ENCODE measurements at regions not wholly inside any gene's neighbourhood (a gene's known extent, or its start where the extent isn't known, plus 50 kb on each side); places are given as distances from the start of the nearest gene placed in this dataset.
"Not testable (repeated sequence)": the region's sequence is repeated elsewhere in the genome, so short reads cannot be mapped to it uniquely, and the experiment has no call there.

DNA sequence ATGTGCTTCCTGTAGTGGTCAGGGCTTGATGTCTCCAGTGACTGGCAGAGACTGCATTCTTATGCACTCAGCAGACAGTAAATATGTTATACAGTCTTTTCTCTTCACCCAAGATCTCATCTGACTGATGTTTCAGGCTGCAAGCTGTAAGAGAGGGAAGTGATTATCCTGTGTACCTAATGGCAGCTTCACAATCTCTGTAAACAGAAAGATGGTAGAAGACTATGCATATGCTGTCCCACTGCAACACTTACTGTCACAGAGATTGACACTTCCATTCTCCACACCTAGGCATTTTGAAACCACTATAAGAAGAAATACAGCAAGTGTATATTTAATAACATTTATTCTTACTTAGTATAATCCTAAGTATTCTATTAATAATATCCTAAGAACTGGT lies 97.6 kb upstream of the ANXA1 start:
- no peaks in the 10 kb centered on the region for H3K4me1 ChIP-seq (ENCODE audit: insufficient read depth, insufficient read length)

DNA sequence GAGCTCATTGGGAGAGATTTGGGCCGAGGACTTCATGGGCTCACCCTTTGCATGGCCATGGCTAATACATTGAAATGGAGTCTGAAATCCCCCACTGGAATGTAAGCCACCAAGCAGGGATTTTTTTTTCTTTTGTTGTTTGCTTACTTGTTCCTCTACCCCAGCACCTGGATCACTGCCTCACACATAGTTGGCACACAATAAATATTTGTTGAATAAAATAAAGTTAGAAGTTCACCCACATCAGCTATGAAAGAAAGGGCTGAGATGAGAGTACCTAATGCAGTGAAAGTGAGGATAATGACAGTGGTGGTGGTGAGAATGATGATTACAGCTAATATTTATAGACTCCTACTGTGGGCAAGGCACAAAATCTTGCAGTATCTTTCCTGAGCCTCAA lies 98.1 kb upstream of the ANXA1 start:
- no peak overlapping the region for H3K9ac ChIP-seq (ENCODE audit: insufficient read length, low read depth)
- H3K9me3 ChIP-seq (ENCODE audit: insufficient read depth, low read length) = no peaks in the 10 kb centered on the region
- H3K27me3 ChIP-seq (ENCODE audit: insufficient read depth, insufficient read length) = no peaks in the 10 kb centered on the region
- H3K4me3 ChIP-seq (ENCODE audit: insufficient read length, low read depth) = no peak overlapping the region
- TF ChIP-seq SUZ12 (IDR thresholded peaks at IDR 0.05; ENCODE audit: extremely low read depth, insufficient read depth, insufficient read length) (no peak), ZNF274 (IDR thresholded peaks at IDR 0.05; ENCODE audit: low read depth, low read length) (no peak), YY1 (IDR thresholded peaks at IDR 0.05; ENCODE audit: insufficient read depth, insufficient read length) (no peak)
- no peak for DNase-seq (ENCODE audit: low read depth, low spot score)
- no peaks in the 10 kb centered on the region for H3K4me1 ChIP-seq (ENCODE audit: insufficient read depth, insufficient read length)
- no peaks in the 10 kb centered on the region for H3K36me3 ChIP-seq (ENCODE audit: insufficient read depth, insufficient read length, low read length)

More for the DNA sequence above, 97.6 kb upstream of the ANXA1 start:
- H3K9me3 ChIP-seq (ENCODE audit: insufficient read depth, low read length) = no peaks in the 10 kb centered on the region
- no peaks in the 10 kb centered on the region for H3K36me3 ChIP-seq (ENCODE audit: insufficient read depth, insufficient read length, low read length)
- no peak for DNase-seq (ENCODE audit: low read depth, low spot score)
- H3K9ac ChIP-seq (ENCODE audit: insufficient read length, low read depth) = no peak overlapping the region
- H3K4me3 ChIP-seq (ENCODE audit: insufficient read length, low read depth) = no peak overlapping the region
- H3K27me3 ChIP-seq (ENCODE audit: insufficient read depth, insufficient read length) = no peaks in the 10 kb centered on the region
- no peak for TF ChIP-seq ZNF274 (IDR thresholded peaks at IDR 0.05; ENCODE audit: low read depth, low read length)
- no peak for TF ChIP-seq YY1 (IDR thresholded peaks at IDR 0.05; ENCODE audit: insufficient read depth, insufficient read length)
- TF ChIP-seq SUZ12 (IDR thresholded peaks at IDR 0.05; ENCODE audit: extremely low read depth, insufficient read depth, insufficient read length) = no peak

DNA sequence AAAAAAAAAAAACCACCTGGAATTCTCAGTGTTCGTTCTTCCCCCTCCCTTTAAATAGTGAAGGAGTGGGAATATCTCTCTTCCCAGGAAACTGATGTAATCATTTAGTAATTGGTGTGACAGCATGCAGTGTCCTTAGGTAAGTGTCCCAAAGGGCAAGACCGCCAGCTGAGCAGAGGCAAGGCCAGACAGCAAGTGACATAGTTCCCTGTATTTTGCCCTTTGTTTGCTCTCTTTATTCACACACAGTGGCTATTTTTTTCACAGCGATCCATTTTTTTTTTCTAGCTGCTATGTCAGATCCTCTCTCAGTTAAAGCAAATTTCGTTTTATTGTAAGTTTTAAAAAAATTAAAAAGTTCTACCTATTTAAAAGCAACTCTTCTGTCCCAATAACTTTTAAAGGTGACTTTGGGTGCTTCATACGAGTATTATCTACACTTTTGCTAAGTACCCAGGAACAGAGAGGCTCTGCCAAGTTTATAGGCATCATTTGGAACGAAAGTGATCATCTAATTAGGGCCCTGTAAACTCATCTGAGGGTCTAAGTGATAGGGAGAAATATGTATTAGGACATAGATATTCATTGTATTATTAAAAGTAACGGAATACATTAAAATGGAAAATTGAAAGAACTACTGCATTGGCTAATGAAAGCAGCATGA lies 98.2 kb upstream of the ALDH1A1 start:
- Histone ChIP-seq H3K27me3 (ENCODE audit: insufficient read depth, insufficient read length) (no peaks in the 10 kb centered on the region), H3K9ac (ENCODE audit: insufficient read length, low read depth) (no peak overlapping the region), H3K4me1 (ENCODE audit: insufficient read depth, insufficient read length) (no peaks in the 10 kb centered on the region), H3K9me3 (ENCODE audit: insufficient read depth, low read length) (no peaks in the 10 kb centered on the region), H3K4me3 (ENCODE audit: insufficient read length, low read depth) (no peak overlapping the region), H3K36me3 (ENCODE audit: insufficient read depth, insufficient read length, low read length) (no peaks in the 10 kb centered on the region)
- TF ChIP-seq YY1 (IDR thresholded peaks at IDR 0.05; ENCODE audit: insufficient read depth, insufficient read length) = no peak
- TF ChIP-seq ZNF274 (IDR thresholded peaks at IDR 0.05; ENCODE audit: low read depth, low read length) = no peak
- no peak for DNase-seq (ENCODE audit: low read depth, low spot score)

DNA sequence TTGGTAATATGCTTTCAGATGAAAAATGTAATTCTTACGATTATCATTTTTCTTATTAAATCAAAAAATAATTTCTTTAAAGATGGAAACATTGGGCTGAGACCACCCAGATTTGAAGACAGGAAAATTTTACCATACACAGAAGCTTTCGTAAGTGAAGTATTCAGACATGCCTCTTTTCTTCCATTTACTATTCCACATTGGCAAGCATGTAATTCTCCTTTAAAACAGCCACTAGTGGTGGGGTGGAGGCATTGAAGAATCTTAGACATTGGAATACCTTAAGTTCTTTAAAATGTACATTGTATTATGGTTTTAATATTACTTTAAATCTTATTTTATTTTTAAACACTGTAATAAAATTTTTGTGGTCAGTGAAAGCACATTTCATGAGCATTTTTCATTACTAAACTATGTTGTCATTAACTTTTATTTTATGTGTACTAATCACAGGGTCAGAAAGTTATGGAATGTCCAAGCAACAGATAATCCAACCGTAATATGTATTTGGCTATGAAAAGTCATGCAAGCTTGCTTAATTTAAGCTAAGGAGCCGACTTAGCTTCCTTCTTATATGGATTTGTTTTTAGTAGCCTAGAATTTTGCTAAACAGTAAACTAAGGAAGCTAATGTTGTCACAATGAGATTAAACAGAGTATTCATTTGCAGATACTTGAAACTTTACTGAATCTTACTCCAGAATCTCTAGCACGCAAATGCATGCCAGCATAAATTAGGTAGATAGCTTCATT lies 97.4 kb upstream of the ALDH1A1 start:
- no peaks in the 10 kb centered on the region for H3K36me3 ChIP-seq (ENCODE audit: insufficient read depth, insufficient read length, low read length)
- no peak overlapping the region for H3K4me3 ChIP-seq (ENCODE audit: insufficient read length, low read depth)
- H3K9me3 ChIP-seq (ENCODE audit: insufficient read depth, low read length) = no peaks in the 10 kb centered on the region
- no peaks in the 10 kb centered on the region for H3K27me3 ChIP-seq (ENCODE audit: insufficient read depth, insufficient read length)
- no peak for TF ChIP-seq ZNF274 (IDR thresholded peaks at IDR 0.05; ENCODE audit: low read depth, low read length)
- no peak for TF ChIP-seq YY1 (IDR thresholded peaks at IDR 0.05; ENCODE audit: insufficient read depth, insufficient read length)
- no peak for TF ChIP-seq SUZ12 (IDR thresholded peaks at IDR 0.05; ENCODE audit: extremely low read depth, insufficient read depth, insufficient read length)
- no peak overlapping the region for H3K9ac ChIP-seq (ENCODE audit: insufficient read length, low read depth)
- DNase-seq (ENCODE audit: low read depth, low spot score) = no peak
- H3K4me1 ChIP-seq (ENCODE audit: insufficient read depth, insufficient read length) = no peaks in the 10 kb centered on the region

DNA sequence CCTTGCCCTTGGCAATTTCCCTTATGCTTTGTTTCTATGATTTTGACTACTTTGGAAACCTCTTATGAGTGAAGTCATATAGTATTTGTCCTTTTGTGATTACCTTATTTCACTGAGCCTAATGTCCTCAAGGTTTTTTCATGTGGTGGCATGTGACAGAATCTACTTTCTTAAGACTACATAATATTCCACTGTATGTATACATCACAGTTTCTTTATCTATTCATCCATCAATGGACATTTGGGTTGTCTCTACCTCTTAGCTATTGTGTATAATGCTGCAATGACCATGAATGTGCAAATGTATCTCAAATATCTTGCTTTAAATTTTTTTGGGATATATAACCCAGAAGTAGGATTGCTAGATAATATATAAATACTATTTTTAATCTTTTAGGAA lies 96.4 kb upstream of the ALDH1A1 start:
- Histone ChIP-seq H3K9ac (ENCODE audit: insufficient read length, low read depth) (no peak overlapping the region), H3K27me3 (ENCODE audit: insufficient read depth, insufficient read length) (no peaks in the 10 kb centered on the region), H3K4me3 (ENCODE audit: insufficient read length, low read depth) (no peak overlapping the region), H3K36me3 (ENCODE audit: insufficient read depth, insufficient read length, low read length) (no peaks in the 10 kb centered on the region), H3K9me3 (ENCODE audit: insufficient read depth, low read length) (no peaks in the 10 kb centered on the region), H3K4me1 (ENCODE audit: insufficient read depth, insufficient read length) (no peaks in the 10 kb centered on the region)
- TF ChIP-seq YY1 (IDR thresholded peaks at IDR 0.05; ENCODE audit: insufficient read depth, insufficient read length) (no peak), SUZ12 (IDR thresholded peaks at IDR 0.05; ENCODE audit: extremely low read depth, insufficient read depth, insufficient read length) (no peak), ZNF274 (IDR thresholded peaks at IDR 0.05; ENCODE audit: low read depth, low read length) (no peak)
- no peak for DNase-seq (ENCODE audit: low read depth, low spot score)

DNA sequence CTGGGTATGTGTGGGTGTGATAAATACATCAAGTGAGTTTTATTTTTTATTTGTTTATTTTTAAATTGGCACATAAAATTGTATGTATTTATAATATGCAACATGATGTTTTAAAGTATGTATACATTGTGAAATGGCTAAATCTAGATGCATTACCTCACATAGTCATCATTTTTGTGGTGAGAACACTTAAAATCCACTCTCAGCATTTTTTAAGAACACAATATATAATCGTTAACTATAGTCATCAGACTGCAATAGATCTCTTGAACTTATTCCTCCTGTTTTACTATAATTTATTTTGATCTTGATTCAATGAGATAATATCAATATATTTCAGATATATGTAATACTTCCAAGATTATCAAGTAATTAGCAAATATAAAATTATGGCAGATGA lies 93.9 kb upstream of the ALDH1A1 start:
- Histone ChIP-seq H3K4me1 (ENCODE audit: insufficient read depth, insufficient read length) (no peaks in the 10 kb centered on the region), H3K36me3 (ENCODE audit: insufficient read depth, insufficient read length, low read length) (no peaks in the 10 kb centered on the region)
- no peak for DNase-seq (ENCODE audit: low read depth, low spot score)

DNA sequence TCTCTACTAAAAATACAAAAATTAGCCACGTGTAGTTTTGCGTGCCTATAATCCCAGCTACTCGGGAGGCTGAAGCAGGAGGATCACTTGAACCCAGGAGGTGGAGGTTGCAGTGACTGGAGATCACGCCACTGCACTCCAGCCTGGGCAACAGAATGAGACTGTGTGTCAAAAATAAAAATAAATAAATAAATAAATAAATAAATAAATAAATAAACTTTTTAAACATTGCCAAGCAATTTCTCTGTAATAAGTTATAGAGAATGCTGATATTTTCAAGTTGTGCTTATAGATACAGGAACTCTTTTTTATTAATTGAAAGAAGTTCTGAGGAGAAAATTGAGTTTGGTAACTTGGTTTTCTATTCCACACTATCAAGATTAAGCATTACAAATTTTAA lies 91.9 kb upstream of the ALDH1A1 start:
- H3K4me1 ChIP-seq (ENCODE audit: insufficient read depth, insufficient read length); H3K9me3 ChIP-seq (ENCODE audit: insufficient read depth, low read length); H3K27me3 ChIP-seq (ENCODE audit: insufficient read depth, insufficient read length); H3K9ac ChIP-seq (ENCODE audit: insufficient read length, low read depth); DNase-seq (ENCODE audit: low read depth, low spot score); H3K36me3 ChIP-seq (ENCODE audit: insufficient read depth, insufficient read length, low read length); H3K4me3 ChIP-seq (ENCODE audit: insufficient read length, low read depth): not testable (repeated sequence)

More for the DNA sequence above, 93.9 kb upstream of the ALDH1A1 start:
- Histone ChIP-seq H3K4me3 (ENCODE audit: insufficient read length, low read depth) (no peak overlapping the region), H3K27me3 (ENCODE audit: insufficient read depth, insufficient read length) (no peaks in the 10 kb centered on the region), H3K9me3 (ENCODE audit: insufficient read depth, low read length) (no peaks in the 10 kb centered on the region), H3K9ac (ENCODE audit: insufficient read length, low read depth) (no peak overlapping the region)
- TF ChIP-seq ZNF274 (IDR thresholded peaks at IDR 0.05; ENCODE audit: low read depth, low read length) = no peak
- TF ChIP-seq SUZ12 (IDR thresholded peaks at IDR 0.05; ENCODE audit: extremely low read depth, insufficient read depth, insufficient read length) = no peak
- no peak for TF ChIP-seq YY1 (IDR thresholded peaks at IDR 0.05; ENCODE audit: insufficient read depth, insufficient read length)

All from NT2/D1 (cell line).